Progenitor cell of endocrine pancreas (in vitro differentiated cells): ENCODE measurements at regions not wholly inside any gene's neighbourhood (a gene's known extent, or its start where the extent isn't known, plus 50 kb on each side); places are given as distances from the start of the nearest gene placed in this dataset.
A peak's percentile ranks its signal among the peaks of the same experiment; 100 is the strongest.

Experiments
- DNase-seq: peaks from one replicate; pipeline ENCODE4 v3.0.0; 2021; ENCODE audit warnings: low spot score; ENCODE audit not compliant: unreplicated experiment
- H3K27ac Mint-ChIP-seq: 2 replicates; pipeline ENCODE4 v1.8.0; 2021; ENCODE audit warnings: mild to moderate bottlenecking, moderate library complexity, mixed read lengths
- H3K27me3 Mint-ChIP-seq: 2 replicates; pipeline ENCODE4 v1.8.0; 2021; ENCODE audit warnings: mixed read lengths
- H3K36me3 Mint-ChIP-seq: 2 replicates; pipeline ENCODE4 v1.8.0; 2022; ENCODE audit warnings: mixed read lengths; ENCODE audit not compliant: insufficient read depth
- H3K4me1 Mint-ChIP-seq: 2 replicates; pipeline ENCODE4 v1.8.0; 2021; ENCODE audit warnings: low read depth, mixed read lengths
- H3K4me3 Mint-ChIP-seq: 2 replicates; pipeline ENCODE4 v1.8.0; 2021; ENCODE audit warnings: low read depth, mild to moderate bottlenecking, moderate library complexity, mixed read lengths
- H3K9me3 Mint-ChIP-seq: 2 replicates; pipeline ENCODE4 v1.8.0; 2021; ENCODE audit warnings: low read depth, mixed read lengths
- CTCF ChIP-seq: fragments of 200-600 bp; sonication (generic); IDR thresholded peaks from one replicate; pipeline ENCODE4 v1.5.0; 2021; ENCODE audit warnings: antibody characterized with exemption, mild to moderate bottlenecking; ENCODE audit not compliant: unreplicated experiment

- no peaks in the 10 kb centered on the region for H3K9me3 Mint-ChIP-seq
- H3K4me1 Mint-ChIP-seq, result peaks cover 9% of the 10 kb centered on the region
- H3K4me3 Mint-ChIP-seq, result no peak overlapping the region
- H3K27me3 Mint-ChIP-seq, result no peaks in the 10 kb centered on the region
- no peak for TF ChIP-seq CTCF
- no peak overlapping the region for H3K27ac Mint-ChIP-seq
- DNase-seq, result no peak
- no peaks in the 10 kb centered on the region for H3K36me3 Mint-ChIP-seq
Measured at GRCh38 chr16:72469932-72470331, 298.0 kb upstream of the PMFBP1 start.

DNA sequence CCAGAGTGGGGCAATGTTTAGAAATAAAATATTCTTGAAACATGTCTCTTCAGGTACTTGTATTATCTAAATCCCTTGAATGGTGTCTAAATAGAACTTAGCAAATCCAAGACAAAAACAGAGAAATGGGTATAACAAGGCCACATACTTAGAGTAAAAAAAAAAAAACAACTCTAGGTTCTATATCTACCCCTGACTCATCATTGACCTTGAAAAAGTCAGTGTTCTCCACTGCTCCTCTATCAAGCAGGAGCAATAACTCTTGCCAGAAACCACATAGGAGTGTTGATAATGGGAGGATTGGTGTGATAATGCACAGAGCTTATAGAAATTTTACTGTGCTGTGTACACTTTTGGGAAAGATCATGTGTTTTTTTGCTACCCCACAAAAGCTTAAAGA is 296.6 kb upstream of the PMFBP1 start:
- no peak for TF ChIP-seq CTCF
- Mint-ChIP-seq H3K9me3 (no peaks in the 10 kb centered on the region), H3K4me3 (no peak overlapping the region), H3K27me3 (no peaks in the 10 kb centered on the region), H3K27ac (no peak overlapping the region), H3K36me3 (no peaks in the 10 kb centered on the region), H3K4me1 (peaks cover 7% of the 10 kb centered on the region)
- no peak for DNase-seq

DNA sequence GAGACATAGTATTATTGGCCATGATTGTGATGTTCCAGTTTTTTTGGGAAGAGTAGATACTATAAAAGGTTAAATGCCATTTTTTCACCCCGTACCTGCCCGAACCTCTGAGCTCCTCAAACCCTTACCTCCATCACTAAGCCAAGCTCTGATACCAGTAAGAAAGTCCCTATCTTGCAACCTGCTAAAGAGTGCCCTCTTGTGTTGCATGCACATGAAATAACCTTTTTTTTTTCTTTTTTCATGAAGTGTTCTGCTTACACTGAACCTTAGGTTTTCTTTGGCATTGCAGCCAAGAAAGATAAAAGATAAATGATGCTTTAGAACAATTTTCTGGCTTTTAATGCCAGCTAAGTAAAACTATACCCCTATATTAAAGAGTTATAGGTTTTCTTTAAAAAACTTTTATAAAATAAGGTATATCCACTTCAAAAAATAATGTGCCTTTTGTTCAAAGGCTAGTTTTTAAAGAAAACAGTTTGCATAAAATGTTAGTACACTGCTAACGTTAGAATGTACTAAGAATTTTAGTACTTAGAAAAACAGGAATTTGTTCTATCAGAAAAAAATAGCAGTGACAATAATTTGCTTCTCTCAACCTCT is 295.3 kb upstream of the PMFBP1 start:
- peak; percentile 71 for TF ChIP-seq CTCF
- Mint-ChIP-seq H3K36me3 (no peaks in the 10 kb centered on the region), H3K4me1 (peaks cover 7% of the 10 kb centered on the region), H3K27me3 (no peaks in the 10 kb centered on the region), H3K27ac (no peak overlapping the region), H3K4me3 (no peak overlapping the region), H3K9me3 (no peaks in the 10 kb centered on the region)
- no peak for DNase-seq

GRCh38 chr16:72464597-72465368 is 292.8 kb upstream of the PMFBP1 start:
- TF ChIP-seq CTCF, result no peak
- Mint-ChIP-seq H3K9me3 (no peaks in the 10 kb centered on the region), H3K4me1 (peaks cover 3% of the 10 kb centered on the region), H3K4me3 (no peak overlapping the region), H3K27ac (no peak overlapping the region), H3K27me3 (no peaks in the 10 kb centered on the region), H3K36me3 (no peaks in the 10 kb centered on the region)
- DNase-seq, result no peak

DNA sequence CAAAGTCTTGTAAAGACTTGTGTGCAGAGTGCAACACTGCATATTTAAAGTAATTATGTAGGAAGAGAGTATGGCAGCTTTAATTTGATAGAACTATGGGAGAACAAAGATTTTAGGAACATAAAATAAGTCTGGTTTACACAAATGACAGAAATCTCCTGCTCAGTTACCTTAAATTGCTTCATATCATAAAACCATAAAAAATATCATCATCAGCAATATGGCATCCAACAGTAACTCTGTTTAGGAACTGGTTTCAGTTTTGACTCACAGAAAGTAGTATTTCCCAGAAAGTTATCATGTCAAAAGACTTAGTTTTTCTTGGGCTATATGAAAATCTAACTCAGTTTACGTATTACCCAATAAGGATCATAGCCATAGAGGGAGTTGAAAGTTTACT is 292.1 kb upstream of the PMFBP1 start:
- Mint-ChIP-seq H3K9me3 (no peaks in the 10 kb centered on the region), H3K4me3 (no peak overlapping the region), H3K27me3 (no peaks in the 10 kb centered on the region), H3K4me1 (peaks cover 1% of the 10 kb centered on the region), H3K36me3 (no peaks in the 10 kb centered on the region), H3K27ac (no peak overlapping the region)
- no peak for DNase-seq
- TF ChIP-seq CTCF, result no peak
